Breast epithelium (tissue), 3 donors: ENCODE measurements at regions not wholly inside any gene's neighbourhood (a gene's known extent, or its start where the extent isn't known, plus 50 kb on each side); places are given as distances from the start of the nearest gene placed in this dataset.

Experiments used
- POLR2A ChIP-seq: fragments of 450-650 bp; IDR thresholded peaks from one replicate; pipeline ENCODE4 v1.6.1; 2016; ENCODE audit warnings: antibody characterized with exemption, mild to moderate bottlenecking, moderate library complexity
- TF ChIP-seq, protein P1 (sequence below), 3 donors: fragments of 450-650 bp; IDR thresholded peaks; one replicate each; pipeline ENCODE4 v1.5.1; 2016 to 2017; ENCODE audit warnings: antibody characterized with exemption in 3 of 3, mild to moderate bottlenecking in 3 of 3, moderate library complexity in 3 of 3

- TF ChIP-seq, protein P1, sequence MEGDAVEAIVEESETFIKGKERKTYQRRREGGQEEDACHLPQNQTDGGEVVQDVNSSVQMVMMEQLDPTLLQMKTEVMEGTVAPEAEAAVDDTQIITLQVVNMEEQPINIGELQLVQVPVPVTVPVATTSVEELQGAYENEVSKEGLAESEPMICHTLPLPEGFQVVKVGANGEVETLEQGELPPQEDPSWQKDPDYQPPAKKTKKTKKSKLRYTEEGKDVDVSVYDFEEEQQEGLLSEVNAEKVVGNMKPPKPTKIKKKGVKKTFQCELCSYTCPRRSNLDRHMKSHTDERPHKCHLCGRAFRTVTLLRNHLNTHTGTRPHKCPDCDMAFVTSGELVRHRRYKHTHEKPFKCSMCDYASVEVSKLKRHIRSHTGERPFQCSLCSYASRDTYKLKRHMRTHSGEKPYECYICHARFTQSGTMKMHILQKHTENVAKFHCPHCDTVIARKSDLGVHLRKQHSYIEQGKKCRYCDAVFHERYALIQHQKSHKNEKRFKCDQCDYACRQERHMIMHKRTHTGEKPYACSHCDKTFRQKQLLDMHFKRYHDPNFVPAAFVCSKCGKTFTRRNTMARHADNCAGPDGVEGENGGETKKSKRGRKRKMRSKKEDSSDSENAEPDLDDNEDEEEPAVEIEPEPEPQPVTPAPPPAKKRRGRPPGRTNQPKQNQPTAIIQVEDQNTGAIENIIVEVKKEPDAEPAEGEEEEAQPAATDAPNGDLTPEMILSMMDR (IDR thresholded peaks at IDR 0.05) = no peak
- TF ChIP-seq POLR2A = no peak
Observed at GRCh38 chr16:17014484-17015121, 456.2 kb downstream of the XYLT1 start.
